T-helper 1 cell treated with Interleukin-12 subunit alpha and Interleukin-12 subunit beta and Interleukin-4 antibody, amounts not matched to agents 30 μg/mL and 1 μg/mL, for 36 hours (primary cell): ENCODE measurements at regions not wholly inside any gene's neighbourhood (a gene's known extent, or its start where the extent isn't known, plus 50 kb on each side); places are given as distances from the start of the nearest gene placed in this dataset.
"Not testable (repeated sequence)": the region's sequence is repeated elsewhere in the genome, so short reads cannot be mapped to it uniquely, and the experiment has no call there.

Source experiments
- H3K27ac Mint-ChIP-seq: one replicate; pipeline ENCODE4 v1.8.0; 2021; ENCODE audit warnings: mild to moderate bottlenecking, mixed read lengths
- H3K27me3 Mint-ChIP-seq: one replicate; pipeline ENCODE4 v1.8.0; 2021; ENCODE audit warnings: low read depth, mixed read lengths
- H3K36me3 Mint-ChIP-seq: one replicate; pipeline ENCODE4 v1.8.0; 2021; ENCODE audit warnings: low read depth, mixed read lengths
- H3K4me1 Mint-ChIP-seq: one replicate; pipeline ENCODE4 v1.8.0; 2021; ENCODE audit warnings: low read depth, mixed read lengths
- H3K4me3 Mint-ChIP-seq: one replicate; pipeline ENCODE4 v1.8.0; 2021; ENCODE audit warnings: mild to moderate bottlenecking, moderate library complexity, mixed read lengths
- H3K9me3 Mint-ChIP-seq: one replicate; pipeline ENCODE4 v1.8.0; 2021; ENCODE audit warnings: mixed read lengths

DNA sequence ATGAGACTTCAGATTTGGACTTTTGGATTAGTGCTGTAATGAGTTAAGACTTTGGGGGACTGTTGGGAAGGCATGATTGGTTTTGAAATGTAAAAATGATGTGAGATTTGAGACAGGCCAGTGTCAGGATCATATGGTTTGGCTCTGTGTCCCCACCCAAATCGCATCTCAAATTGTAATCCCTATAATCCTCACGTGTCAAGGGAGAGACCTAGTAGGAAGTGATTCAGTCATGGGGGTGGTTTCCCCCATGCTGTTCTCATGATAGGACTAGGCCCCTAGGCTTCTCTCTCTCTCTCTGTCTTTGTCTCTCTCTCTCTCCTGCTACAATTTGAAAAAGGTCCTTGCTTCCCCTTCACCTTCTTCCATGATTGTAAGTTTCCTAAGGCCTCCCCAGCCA, 473.3 kb upstream of the CD180 start:
- Mint-ChIP-seq H3K4me3 (no peak overlapping the region), H3K4me1 (no peaks in the 10 kb centered on the region), H3K36me3 (no peaks in the 10 kb centered on the region), H3K9me3 (peaks cover 9% of the 10 kb centered on the region), H3K27ac (no peak overlapping the region), H3K27me3 (no peaks in the 10 kb centered on the region)

- no peak overlapping the region for H3K4me3 Mint-ChIP-seq
- no peak overlapping the region for H3K27ac Mint-ChIP-seq
- no peaks in the 10 kb centered on the region for H3K36me3 Mint-ChIP-seq
- H3K9me3 Mint-ChIP-seq = no peaks in the 10 kb centered on the region
- no peaks in the 10 kb centered on the region for H3K27me3 Mint-ChIP-seq
- no peaks in the 10 kb centered on the region for H3K4me1 Mint-ChIP-seq
Observed at GRCh38 chr5:67660149-67660548, 463.6 kb upstream of the CD180 start.

DNA sequence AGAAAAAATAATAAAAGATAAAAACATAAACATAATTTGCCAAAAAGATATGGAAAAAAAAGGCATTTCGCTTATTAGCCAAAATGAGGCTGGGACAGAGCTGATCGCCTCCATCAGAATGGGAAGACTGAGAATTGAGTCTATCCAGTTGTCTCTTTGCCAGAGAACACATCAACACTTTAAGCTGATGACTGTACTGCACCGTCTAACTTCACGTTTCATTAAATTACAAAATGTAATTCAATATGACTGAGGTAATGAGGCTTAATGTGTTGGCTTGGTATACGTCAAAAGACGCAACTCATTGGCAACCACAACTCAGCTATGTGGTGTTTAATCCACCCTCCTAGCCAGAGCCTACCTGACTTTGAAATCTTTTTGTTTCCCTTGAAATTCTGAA, 462.7 kb upstream of the CD180 start:
- H3K36me3 Mint-ChIP-seq = no peaks in the 10 kb centered on the region
- H3K4me3 Mint-ChIP-seq = no peak overlapping the region
- H3K27me3 Mint-ChIP-seq = no peaks in the 10 kb centered on the region
- H3K9me3 Mint-ChIP-seq = no peaks in the 10 kb centered on the region
- no peaks in the 10 kb centered on the region for H3K4me1 Mint-ChIP-seq
- no peak overlapping the region for H3K27ac Mint-ChIP-seq

DNA sequence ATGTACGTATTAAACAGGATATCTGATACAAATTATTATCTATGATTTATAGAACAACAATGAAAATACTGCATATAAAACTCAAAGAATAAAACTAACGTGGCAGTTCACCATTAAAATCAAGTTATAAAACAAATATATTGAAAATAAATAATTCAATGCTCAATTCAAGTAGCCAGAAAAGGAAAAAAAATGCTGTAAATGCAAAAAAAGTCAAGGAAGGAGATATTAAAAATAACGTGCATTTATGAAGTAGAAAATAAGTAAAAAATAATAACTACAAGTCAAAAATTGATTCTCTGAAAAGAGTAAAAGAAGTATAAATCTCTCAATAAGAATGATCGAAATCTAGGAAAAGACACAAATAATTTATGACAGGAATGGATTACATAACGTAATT, 460.5 kb upstream of the CD180 start:
- Mint-ChIP-seq H3K27ac (no peak overlapping the region), H3K4me3 (no peak overlapping the region), H3K36me3 (no peaks in the 10 kb centered on the region), H3K9me3 (no peaks in the 10 kb centered on the region), H3K27me3 (no peaks in the 10 kb centered on the region), H3K4me1 (no peaks in the 10 kb centered on the region)

- no peaks in the 10 kb centered on the region for H3K4me1 Mint-ChIP-seq
- H3K27ac Mint-ChIP-seq = no peak overlapping the region
- H3K27me3 Mint-ChIP-seq = no peaks in the 10 kb centered on the region
Observed at GRCh38 chr5:67652201-67652600, 455.6 kb upstream of the CD180 start.

GRCh38 chr5:67651180-67651579, 454.6 kb upstream of the CD180 start:
- Mint-ChIP-seq H3K36me3 (no peaks in the 10 kb centered on the region), H3K27me3 (no peaks in the 10 kb centered on the region), H3K27ac (no peak overlapping the region), H3K4me1 (peaks cover 1% of the 10 kb centered on the region), H3K4me3 (no peak overlapping the region), H3K9me3 (peaks cover 3% of the 10 kb centered on the region)

More at GRCh38 chr5:67652201-67652600, 455.6 kb upstream of the CD180 start:
- Mint-ChIP-seq H3K4me3 (no peak overlapping the region), H3K36me3 (no peaks in the 10 kb centered on the region), H3K9me3 (no peaks in the 10 kb centered on the region)

GRCh38 chr5:67648201-67648671, 451.6 kb upstream of the CD180 start:
- no peak overlapping the region for H3K4me3 Mint-ChIP-seq
- H3K9me3 Mint-ChIP-seq = peaks cover 20% of the 10 kb centered on the region
- H3K27me3 Mint-ChIP-seq = no peaks in the 10 kb centered on the region
- H3K36me3 Mint-ChIP-seq = no peaks in the 10 kb centered on the region
- H3K4me1 Mint-ChIP-seq = peaks cover 1% of the 10 kb centered on the region
- no peak overlapping the region for H3K27ac Mint-ChIP-seq

DNA sequence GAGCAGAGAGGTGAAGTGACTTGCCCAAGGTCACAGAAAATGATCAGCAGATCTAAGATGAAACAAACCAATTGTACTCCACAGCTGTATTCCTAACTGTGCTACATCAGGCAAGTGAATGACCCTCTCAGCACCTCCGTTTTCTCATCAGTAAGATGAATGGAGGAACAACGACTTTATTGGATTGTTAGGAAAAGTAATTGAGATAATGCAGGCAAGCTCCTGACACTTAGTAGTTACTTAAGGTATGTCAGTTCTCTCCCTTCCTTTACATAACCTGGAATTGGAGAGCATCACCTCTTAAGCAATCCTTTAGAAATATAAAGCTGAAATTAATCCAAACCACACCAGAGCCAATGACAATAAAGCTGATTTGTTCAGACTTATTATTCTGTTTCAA, 451.2 kb upstream of the CD180 start:
- Mint-ChIP-seq H3K27me3 (no peaks in the 10 kb centered on the region), H3K9me3 (peaks cover 20% of the 10 kb centered on the region), H3K36me3 (no peaks in the 10 kb centered on the region), H3K27ac (no peak overlapping the region), H3K4me1 (peaks cover 1% of the 10 kb centered on the region), H3K4me3 (no peak overlapping the region)

DNA sequence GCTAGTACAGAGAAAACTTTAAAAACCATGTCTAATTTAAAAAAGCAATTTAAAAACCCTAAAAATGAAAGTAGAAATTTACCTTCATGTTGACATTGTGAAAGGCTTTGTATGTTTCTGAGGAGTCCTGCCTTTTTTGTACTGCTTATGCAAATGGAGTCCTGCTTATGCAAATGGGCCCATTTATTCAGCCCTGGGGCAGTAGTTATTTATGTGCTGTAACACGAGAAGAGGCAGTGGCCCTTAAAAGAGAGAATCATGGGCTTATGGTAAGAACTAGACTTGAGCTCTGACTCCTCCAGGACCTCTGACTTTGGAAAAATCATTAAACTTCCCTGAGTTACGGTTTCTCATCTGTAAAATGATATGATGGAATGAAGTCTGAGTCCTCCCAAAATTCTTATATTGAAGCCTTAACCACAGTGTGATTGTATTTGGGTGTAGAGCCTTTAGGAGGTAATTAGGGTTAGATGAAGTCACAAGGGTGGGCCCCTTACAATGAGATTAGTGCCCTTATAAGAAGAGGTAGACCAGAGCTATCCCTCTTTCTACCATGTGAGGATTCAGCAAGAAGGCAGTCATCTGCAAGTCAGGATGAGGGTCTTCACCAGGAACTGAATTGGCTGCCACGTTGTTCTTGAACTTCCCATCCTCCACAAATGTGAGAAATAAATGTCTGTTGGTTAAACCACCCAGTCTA, 447.8 kb upstream of the CD180 start:
- Mint-ChIP-seq H3K27me3 (no peaks in the 10 kb centered on the region), H3K36me3 (no peaks in the 10 kb centered on the region), H3K27ac (no peak overlapping the region), H3K4me1 (peaks cover 1% of the 10 kb centered on the region), H3K9me3 (peaks cover 20% of the 10 kb centered on the region), H3K4me3 (no peak overlapping the region)

- Mint-ChIP-seq H3K27ac (no peak overlapping the region), H3K36me3 (no peaks in the 10 kb centered on the region), H3K4me3 (no peak overlapping the region), H3K9me3 (peaks cover 20% of the 10 kb centered on the region), H3K27me3 (no peaks in the 10 kb centered on the region), H3K4me1 (peaks cover 1% of the 10 kb centered on the region)
Observed at GRCh38 chr5:67643536-67643935, 446.9 kb upstream of the CD180 start.

DNA sequence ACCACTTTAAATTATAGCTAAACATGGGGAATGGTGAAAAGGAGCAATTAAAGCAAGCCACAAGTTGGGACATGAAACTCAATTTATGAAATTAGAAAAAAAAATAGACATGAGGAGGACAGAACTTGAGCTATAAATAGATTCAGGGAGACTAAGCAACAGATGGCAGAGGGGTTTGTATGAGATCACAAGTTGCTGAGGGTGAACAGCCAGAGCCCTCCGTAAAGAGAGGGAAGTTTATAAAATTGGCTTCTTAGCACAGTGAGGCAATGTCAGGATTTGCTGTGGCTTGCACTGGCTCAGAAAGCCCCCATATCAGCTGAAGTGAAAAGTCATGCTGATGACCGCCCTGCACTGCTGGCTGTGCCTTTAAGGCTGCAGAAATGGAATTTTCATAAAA, 443.4 kb upstream of the CD180 start:
- Mint-ChIP-seq H3K36me3 (no peaks in the 10 kb centered on the region), H3K4me3 (no peak overlapping the region), H3K9me3 (peaks cover 14% of the 10 kb centered on the region), H3K27ac (no peak overlapping the region), H3K4me1 (no peaks in the 10 kb centered on the region), H3K27me3 (no peaks in the 10 kb centered on the region)

- Mint-ChIP-seq H3K4me1 (no peaks in the 10 kb centered on the region), H3K9me3 (peaks cover 7% of the 10 kb centered on the region), H3K4me3 (no peak overlapping the region)
Observed at GRCh38 chr5:67639313-67639712, 442.7 kb upstream of the CD180 start.

GRCh38 chr5:67636850-67637524, 440.4 kb upstream of the CD180 start:
- H3K27ac Mint-ChIP-seq = no peak overlapping the region
- no peaks in the 10 kb centered on the region for H3K27me3 Mint-ChIP-seq
- H3K4me3 Mint-ChIP-seq = no peak overlapping the region
- no peaks in the 10 kb centered on the region for H3K36me3 Mint-ChIP-seq
- H3K9me3 Mint-ChIP-seq = peaks cover 3% of the 10 kb centered on the region
- H3K4me1 Mint-ChIP-seq = no peaks in the 10 kb centered on the region

More at GRCh38 chr5:67639313-67639712, 442.7 kb upstream of the CD180 start:
- H3K27me3 Mint-ChIP-seq = no peaks in the 10 kb centered on the region
- H3K36me3 Mint-ChIP-seq = no peaks in the 10 kb centered on the region
- H3K27ac Mint-ChIP-seq = no peak overlapping the region

DNA sequence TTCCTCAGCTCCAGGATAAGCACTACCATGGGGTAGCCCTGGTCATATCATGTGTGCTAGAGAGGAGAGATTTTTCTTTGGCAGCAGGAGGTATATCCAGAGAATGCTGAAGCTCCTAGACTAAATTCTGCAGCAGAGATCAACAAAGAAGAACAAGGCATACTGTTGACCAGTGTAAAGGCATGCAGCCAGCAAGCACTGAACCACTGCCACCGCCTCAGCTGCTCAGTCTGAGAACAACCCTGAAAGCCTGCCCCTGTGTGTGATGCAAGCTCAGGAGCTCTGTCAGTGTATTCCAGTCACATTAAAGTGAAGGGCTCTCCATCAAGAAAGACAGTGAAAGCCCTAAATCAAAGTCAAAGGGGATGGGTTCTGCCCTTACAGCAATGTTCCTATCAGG, 439.5 kb upstream of the CD180 start:
- H3K27me3 Mint-ChIP-seq = no peaks in the 10 kb centered on the region
- H3K27ac Mint-ChIP-seq = no peak overlapping the region
- peaks cover 3% of the 10 kb centered on the region for H3K9me3 Mint-ChIP-seq
- H3K4me1 Mint-ChIP-seq = no peaks in the 10 kb centered on the region
- no peaks in the 10 kb centered on the region for H3K36me3 Mint-ChIP-seq
- no peak overlapping the region for H3K4me3 Mint-ChIP-seq

DNA sequence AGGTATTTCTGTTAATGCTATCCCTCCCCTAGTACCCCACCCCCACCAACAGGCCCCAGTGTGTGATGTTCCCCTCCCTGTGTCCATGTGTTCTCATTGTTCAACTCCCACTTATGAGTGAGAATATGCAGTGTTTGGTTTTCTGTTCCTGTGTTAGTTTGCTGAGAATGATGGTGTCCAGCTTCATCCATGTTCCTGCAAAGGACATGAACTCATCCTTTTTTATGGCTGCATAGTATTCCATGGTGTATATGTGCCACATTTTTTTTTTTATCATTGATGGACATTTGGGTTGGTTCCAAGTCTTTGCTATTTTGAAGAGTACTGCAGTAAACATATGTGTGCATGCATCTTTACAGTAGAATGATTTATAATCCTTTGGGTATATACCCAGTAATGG, 430.5 kb upstream of the CD180 start:
- H3K27ac Mint-ChIP-seq, H3K9me3 Mint-ChIP-seq, H3K4me1 Mint-ChIP-seq, H3K27me3 Mint-ChIP-seq, H3K36me3 Mint-ChIP-seq, H3K4me3 Mint-ChIP-seq: not testable (repeated sequence)
